ENCODE measurements at regions not wholly inside any gene's neighbourhood (a gene's known extent, or its start where the extent isn't known, plus 50 kb on each side); places are given as distances from the start of the nearest gene placed in this dataset.
"Not testable (repeated sequence)": the region's sequence is repeated elsewhere in the genome, so short reads cannot be mapped to it uniquely, and the experiment has no call there.

GRCh38 chr5:130746641-130747040, 418.4 kb downstream of the HINT1 start:
- FAIRE-seq; intact Hi-C loops (cut with micrococcal nuclease); ATAC-seq; POLR2A ChIA-PET; H3K4me3 ChIP-seq; DNase-seq (ENCODE audit: extremely low read depth in 1 of 4, low spot score in 3 of 4); H3K9me3 ChIP-seq (replicated peaks; ENCODE audit: control insufficient read depth, insufficient read depth, low read depth, low read length); H3K79me2 ChIP-seq (ENCODE audit: control insufficient read depth, insufficient read depth, low read length); H2AFZ ChIP-seq (ENCODE audit: low read depth, low read length); BruUV-seq (replicated peaks); H3K36me3 ChIP-seq (ENCODE audit: control insufficient read depth, insufficient read depth, low read length); H3K4me2 ChIP-seq (ENCODE audit: insufficient read depth, low read length); CTCF ChIA-PET (ENCODE audit: low intra/inter-chr PET ratio); H3K9me1 ChIP-seq (ENCODE audit: control insufficient read depth, insufficient read depth, low read length); H3K9ac ChIP-seq (ENCODE audit: insufficient read depth in 1 of 2, low read depth in 2 of 2, low read length in 2 of 2); H3K27me3 ChIP-seq (ENCODE audit: control insufficient read depth in 2 of 2, insufficient read depth in 2 of 2, low read length in 2 of 2); H3K4me1 ChIP-seq (replicated peaks in 1 of 2; ENCODE audit: control insufficient read depth in 2 of 2, insufficient read depth in 2 of 2, low read length in 2 of 2); H3K27ac ChIP-seq (ENCODE audit: extremely low read depth, low read depth, low read length); H4K20me1 ChIP-seq (replicated peaks; ENCODE audit: control insufficient read depth, insufficient read depth, low read length); in situ Hi-C loops (cut with MboI): not testable (repeated sequence)

- H2AFZ ChIP-seq (ENCODE audit: low read depth, low read length): no peak overlapping the region
- FAIRE-seq (no peak), DNase-seq (ENCODE audit: extremely low read depth in 1 of 4, low spot score in 3 of 4) (no peak), ATAC-seq (no peak)
- 0% methylated on average over 1 of the region's 1 CpG for WGBS (ENCODE audit: insufficient coverage, low coverage, missing lambda C conversion rate)
- H3K9me3 ChIP-seq (replicated peaks; ENCODE audit: control insufficient read depth, insufficient read depth, low read depth, low read length): no peaks in the 10 kb centered on the region
- CTCF ChIA-PET (ENCODE audit: low intra/inter-chr PET ratio): no interaction called here
- H3K9ac ChIP-seq (ENCODE audit: insufficient read depth in 1 of 2, low read depth in 2 of 2, low read length in 2 of 2): no peak overlapping the region
- no peaks in the 10 kb centered on the region for H3K4me1 ChIP-seq (replicated peaks in 1 of 2; ENCODE audit: control insufficient read depth in 2 of 2, insufficient read depth in 2 of 2, low read length in 2 of 2)
- H3K27me3 ChIP-seq (ENCODE audit: control insufficient read depth in 2 of 2, insufficient read depth in 2 of 2, low read length in 2 of 2): no peaks in the 10 kb centered on the region
- BruUV-seq (replicated peaks): no TSS peak
- no peaks in the 10 kb centered on the region for H3K36me3 ChIP-seq (ENCODE audit: control insufficient read depth, insufficient read depth, low read length)
- H3K4me3 ChIP-seq: no peak overlapping the region
- no peaks in the 10 kb centered on the region for H3K9me1 ChIP-seq (ENCODE audit: control insufficient read depth, insufficient read depth, low read length)
- no peaks in the 10 kb centered on the region for H3K79me2 ChIP-seq (ENCODE audit: control insufficient read depth, insufficient read depth, low read length)
- no peak overlapping the region for H3K4me2 ChIP-seq (ENCODE audit: insufficient read depth, low read length)
- H3K27ac ChIP-seq (ENCODE audit: extremely low read depth, low read depth, low read length): no peak overlapping the region
- no peaks in the 10 kb centered on the region for H4K20me1 ChIP-seq (replicated peaks; ENCODE audit: control insufficient read depth, insufficient read depth, low read length)
- in situ Hi-C loops (cut with MboI): no loop called here
- intact Hi-C loops (cut with micrococcal nuclease): no loop called here
- POLR2A ChIA-PET: no interaction called here
- TF ChIP-seq HDAC2 (IDR thresholded peaks at IDR 0.05) (no peak), ZNF232 (CRISPR knock-in tag; IDR thresholded peaks at IDR 0.05) (no peak), KDM5B (IDR thresholded peaks at IDR 0.05; ENCODE audit: insufficient replicate concordance, low read depth, low read length) (no peak), GTF3C2 (IDR thresholded peaks at IDR 0.05; ENCODE audit: borderline replicate concordance, extremely low read depth, insufficient read length) (no peak), ZNF445 (CRISPR knock-in tag; IDR thresholded peaks at IDR 0.05; ENCODE audit: low read depth) (no peak), TEAD4 (IDR thresholded peaks at IDR 0.05; ENCODE audit: low read length) (no peak), TEAD4 (CRISPR knock-in tag; IDR thresholded peaks at IDR 0.05; ENCODE audit: borderline replicate concordance) (no peak), SOX6 (IDR thresholded peaks at IDR 0.05) (no peak), FOXK2 (conservative IDR thresholded peaks at IDR 0.05 in 1 of 2, IDR thresholded peaks at IDR 0.05 in 1 of 2; ENCODE audit: low read depth in 2 of 2) (no peak), SAP30 (IDR thresholded peaks at IDR 0.05; ENCODE audit: borderline replicate concordance, insufficient read depth, low read depth, low read length, poor library complexity, severe bottlenecking) (no peak), MTA3 (IDR thresholded peaks at IDR 0.05; ENCODE audit: borderline replicate concordance) (no peak), SLC30A9 (CRISPR knock-in tag; IDR thresholded peaks at IDR 0.05) (no peak), HIVEP1 (CRISPR knock-in tag; IDR thresholded peaks at IDR 0.05) (no peak), ZNF717 (CRISPR knock-in tag; IDR thresholded peaks at IDR 0.05) (no peak), ARHGAP35 (IDR thresholded peaks at IDR 0.05; ENCODE audit: partially characterized antibody) (no peak)
Observed at GRCh38 chr5:130743092-130743491, 422.0 kb downstream of the HINT1 start.
